Left kidney (tissue), 1 donor: ENCODE measurements at regions not wholly inside any gene's neighbourhood (a gene's known extent, or its start where the extent isn't known, plus 50 kb on each side); places are given as distances from the start of the nearest gene placed in this dataset.

Experiments
- DNase-seq: peaks from one replicate; pipeline ENCODE4 v3.0.0-alpha.2; 2013

- peak; percentile 70 for DNase-seq
Measured at GRCh38 chr1:222104694-222105392, 363.0 kb upstream of the DUSP10 start.

DNA sequence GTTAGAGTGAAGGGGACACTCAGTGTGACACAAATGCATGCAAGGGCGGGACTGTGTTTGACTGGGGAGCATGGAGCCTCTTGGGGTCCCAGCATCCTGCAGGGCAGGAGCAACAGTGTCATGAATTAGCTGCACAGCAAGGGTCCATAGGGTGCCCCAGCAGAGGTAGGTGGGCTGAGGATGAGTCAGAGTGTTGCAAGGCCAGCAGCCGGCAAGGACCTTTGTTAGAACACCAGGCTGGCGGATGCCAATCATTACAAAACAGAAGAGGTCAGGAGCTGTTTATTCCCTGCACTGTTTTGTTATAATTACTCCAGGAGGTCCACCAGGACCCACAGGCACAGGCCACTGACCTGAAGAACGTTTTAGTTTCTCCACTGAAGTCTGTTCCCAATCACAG lies 362.2 kb upstream of the DUSP10 start:
- no peak for DNase-seq

DNA sequence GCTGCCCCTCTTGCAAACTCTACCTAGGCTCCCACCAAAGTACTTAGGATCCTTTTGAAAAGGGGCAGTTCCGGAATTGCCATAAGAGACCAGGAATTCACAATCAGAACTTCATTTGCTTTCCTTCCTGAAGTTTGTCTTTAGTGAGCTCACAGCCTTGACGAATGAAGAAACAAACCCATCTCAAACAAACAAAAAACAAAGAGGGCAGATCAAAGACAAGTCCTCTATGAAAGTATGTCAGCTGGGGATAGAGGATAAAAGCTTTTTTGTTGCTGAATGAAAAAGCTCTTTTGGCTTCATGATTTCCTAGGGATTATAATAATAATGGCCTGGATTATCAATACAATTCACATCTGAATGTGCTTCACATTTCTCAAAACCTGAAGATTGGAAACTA lies 357.9 kb upstream of the DUSP10 start:
- DNase-seq = no peak

GRCh38 chr1:222098404-222098803 lies 356.5 kb upstream of the DUSP10 start:
- DNase-seq = no peak

GRCh38 chr1:222097588-222097987 lies 355.7 kb upstream of the DUSP10 start:
- DNase-seq = no peak

DNA sequence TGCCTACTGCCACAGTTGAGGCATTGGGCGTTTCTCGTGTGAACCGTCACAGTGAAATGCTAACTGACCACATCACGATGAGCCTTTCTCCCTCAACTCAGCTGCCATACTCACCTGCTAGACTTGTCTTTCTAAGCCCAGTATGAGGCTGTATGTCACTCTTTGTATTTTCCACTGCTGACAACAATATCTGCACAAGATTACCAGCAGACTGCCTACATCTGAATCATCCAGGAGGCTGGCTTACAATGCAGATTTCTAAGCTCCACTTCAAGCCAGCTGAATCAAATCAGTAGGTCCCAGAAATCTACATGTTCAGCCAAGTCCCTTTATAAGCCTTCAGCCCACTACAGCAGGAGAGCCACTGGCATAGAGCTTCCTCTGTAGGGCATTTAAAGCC lies 355.0 kb upstream of the DUSP10 start:
- DNase-seq = no peak

DNA sequence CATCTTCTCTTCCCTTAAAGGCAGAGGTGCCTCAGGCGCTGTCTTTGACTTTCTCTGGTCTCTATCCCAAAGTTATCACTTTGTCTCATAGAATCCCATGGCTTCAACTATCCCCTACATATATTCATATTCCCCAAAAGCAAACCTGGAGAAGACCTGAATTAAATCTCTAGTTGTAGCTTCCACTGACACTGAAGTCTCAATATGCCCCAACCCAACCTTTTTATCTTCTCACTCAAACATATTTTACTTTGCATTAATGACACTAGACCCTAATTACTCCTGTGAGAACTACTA lies 354.5 kb upstream of the DUSP10 start:
- DNase-seq = no peak

GRCh38 chr1:222095606-222096475 lies 354.0 kb upstream of the DUSP10 start:
- no peak for DNase-seq

DNA sequence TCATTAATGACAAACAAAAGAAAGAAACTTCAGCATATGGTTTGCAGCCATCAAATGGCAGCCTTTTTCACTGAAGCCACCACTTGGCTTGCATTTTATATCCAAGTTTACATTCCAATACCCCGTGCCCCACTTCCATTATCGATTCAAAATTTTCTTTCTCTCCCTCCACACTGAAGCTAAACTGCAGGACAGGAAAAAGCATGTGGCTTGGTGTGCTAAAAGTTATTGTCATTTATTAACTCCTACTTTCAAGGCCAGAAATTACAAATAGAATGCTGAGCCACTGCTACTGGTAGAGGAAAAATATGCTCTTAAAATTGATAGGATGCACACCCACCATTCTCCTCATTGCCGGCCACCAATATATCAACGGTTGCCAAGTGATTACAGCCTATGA lies 351.6 kb upstream of the DUSP10 start:
- DNase-seq = no peak

DNA sequence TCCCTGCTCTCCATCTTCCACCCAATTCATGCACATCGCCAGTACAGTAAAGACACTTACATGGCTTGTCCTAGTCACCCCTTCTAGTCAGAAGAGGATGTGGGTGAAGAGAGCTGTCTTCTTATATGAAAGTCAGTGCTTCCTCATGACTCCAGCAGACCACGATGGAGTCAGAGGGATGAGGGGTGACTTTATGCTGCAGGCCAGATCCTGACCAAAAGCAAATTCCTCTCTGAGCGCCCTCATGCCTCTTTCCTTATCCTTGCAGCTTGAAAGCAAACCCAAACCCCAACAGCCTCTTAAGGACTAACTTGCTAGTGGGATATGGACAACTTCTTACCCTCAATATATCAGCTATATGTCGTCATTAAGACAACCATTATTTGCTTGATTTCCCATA lies 348.2 kb upstream of the DUSP10 start:
- no peak for DNase-seq

DNA sequence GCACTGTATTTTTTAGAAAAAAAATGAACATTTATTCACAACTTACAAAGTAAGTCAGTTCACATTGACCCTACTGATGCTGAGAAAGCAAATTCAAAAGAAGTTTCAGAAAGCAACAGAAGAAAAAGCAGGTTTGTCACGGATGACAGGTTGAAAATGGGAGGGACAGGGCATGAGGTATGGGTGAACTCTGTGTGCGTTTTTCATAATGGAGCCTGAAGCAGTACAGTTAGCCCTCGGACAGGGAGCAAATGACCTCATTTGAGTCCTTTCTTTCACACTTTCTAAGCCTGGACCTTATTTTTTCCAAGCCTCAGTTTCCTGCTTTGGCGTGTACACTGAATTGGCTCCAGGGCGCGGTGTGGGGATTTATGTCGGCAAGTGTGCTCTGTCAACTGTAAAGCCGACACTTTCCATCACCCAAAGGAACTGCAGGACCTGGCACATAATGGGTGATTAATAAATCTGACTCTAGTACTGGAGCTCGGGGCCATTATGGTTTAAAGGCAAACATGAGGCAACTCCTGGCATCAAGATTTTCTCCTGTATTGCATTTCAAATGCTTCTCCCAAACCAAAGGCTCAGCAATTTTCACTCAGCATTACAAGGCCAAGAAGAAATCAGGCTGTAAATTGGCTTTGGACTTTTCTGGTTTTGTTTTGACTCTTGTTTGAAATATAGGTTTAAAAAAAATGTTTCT lies 345.5 kb upstream of the DUSP10 start:
- DNase-seq = no peak

DNA sequence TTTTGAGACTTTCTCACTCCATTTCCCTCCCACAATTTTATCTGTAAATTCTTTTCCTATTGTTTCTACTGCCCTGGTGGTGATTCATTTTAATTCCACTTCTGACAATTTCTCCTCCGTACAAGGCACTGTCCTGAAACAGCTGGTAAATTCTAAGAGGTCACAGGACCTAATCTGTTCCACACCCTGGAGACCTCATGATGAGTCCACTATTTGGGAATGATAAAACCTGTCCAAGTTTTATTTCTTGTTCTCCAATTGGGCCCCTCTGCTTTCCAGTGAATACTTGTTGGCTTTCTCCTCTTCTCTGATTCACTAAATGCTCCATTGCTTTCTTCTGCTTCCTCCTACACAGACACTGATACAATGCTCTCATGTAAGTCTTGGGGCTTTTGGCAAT lies 343.1 kb upstream of the DUSP10 start:
- DNase-seq = no peak

DNA sequence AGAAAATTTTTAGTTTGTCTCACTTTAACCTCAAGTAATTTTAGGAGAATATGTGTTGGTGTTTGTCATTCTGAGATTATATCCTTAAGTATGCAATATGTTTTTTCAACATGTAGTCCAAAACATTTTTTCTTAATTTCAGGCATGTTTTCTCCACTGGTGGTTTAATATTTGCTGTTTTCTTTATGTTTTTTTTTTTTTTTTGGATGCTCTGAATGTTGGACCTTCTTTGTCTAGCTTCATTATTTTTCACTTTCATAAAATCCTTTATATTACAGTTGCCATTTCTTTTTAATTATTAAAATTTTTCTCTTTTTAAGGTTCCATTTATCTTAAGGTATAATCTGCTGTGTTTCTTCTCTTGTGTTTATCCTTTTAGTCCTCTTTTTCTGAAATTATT lies 342.2 kb upstream of the DUSP10 start:
- no peak for DNase-seq

DNA sequence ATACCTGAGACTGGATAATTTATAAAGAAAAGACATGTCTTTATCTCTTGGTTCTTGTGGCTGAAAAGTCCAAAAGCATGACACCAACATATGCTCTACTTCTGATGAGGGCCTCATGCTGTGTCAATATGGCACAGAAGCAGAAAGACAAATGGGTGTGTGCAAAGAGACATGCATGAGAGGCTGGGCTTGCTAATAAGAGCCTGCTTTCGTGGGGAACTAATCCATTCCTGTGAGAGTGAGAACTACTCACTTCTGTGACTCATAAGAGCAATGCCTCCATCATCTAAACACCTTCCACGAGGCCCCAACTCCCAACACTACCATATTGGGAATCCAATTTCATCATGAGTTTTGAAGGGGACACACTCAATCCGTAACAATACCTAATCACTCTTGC lies 340.0 kb upstream of the DUSP10 start:
- DNase-seq = no peak

DNA sequence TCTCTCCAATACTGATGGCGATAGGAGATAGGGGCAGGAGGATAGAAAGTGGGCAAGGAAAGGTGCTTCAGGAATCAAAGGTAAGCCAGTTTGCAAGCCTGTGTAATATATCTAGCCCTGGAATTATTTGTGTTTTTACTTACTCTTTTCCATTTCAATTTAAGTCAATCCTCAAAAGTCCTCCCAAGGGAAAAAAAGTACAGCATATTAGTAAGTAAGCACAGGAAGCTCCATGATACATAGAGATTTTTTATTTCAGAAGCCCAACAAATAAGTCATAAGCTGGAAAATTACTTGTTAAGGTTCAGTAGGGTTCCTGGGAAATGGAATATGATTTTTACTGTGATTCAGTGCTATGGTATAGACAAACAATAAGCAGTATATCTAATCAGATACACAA lies 337.7 kb upstream of the DUSP10 start:
- DNase-seq = no peak

DNA sequence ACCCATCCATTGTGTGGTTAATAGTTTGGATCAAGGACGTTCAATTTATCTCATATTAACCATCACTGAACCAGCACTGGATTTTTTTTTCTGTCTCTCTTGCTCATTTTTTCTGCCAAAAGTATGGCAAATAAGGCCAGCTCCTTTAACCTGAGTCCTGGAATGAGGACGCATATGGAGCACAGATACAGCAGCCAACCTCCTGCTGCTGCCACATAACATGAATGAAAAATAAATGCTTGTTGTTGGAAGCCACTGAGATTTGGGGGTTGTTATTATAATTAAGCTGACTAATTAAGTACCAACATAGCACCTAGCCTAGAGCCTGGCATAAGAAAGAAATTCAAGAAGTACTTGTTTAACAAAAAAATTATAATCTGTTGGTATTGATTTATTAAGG lies 335.3 kb upstream of the DUSP10 start:
- no peak for DNase-seq

DNA sequence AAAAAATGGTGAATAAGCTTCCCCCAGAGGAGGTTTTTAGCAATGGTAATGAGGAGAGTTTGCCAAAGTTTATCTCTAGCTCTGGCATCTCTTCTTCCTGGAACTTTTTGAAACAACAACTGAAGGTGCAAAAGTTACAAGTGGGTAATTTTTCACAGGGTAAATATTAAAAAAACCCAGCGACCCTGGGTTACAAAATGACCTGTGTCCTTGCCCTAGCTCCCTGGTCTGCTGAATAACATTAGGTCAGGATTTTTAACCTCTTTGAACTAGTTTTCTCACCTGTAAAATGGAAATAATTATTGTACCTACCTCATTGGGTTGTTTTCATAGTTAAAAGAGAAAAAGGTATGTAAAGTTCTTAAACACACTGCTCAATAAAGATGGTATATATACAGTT lies 332.4 kb upstream of the DUSP10 start:
- no peak for DNase-seq

GRCh38 chr1:222073307-222073995 lies 331.6 kb upstream of the DUSP10 start:
- no peak for DNase-seq

DNA sequence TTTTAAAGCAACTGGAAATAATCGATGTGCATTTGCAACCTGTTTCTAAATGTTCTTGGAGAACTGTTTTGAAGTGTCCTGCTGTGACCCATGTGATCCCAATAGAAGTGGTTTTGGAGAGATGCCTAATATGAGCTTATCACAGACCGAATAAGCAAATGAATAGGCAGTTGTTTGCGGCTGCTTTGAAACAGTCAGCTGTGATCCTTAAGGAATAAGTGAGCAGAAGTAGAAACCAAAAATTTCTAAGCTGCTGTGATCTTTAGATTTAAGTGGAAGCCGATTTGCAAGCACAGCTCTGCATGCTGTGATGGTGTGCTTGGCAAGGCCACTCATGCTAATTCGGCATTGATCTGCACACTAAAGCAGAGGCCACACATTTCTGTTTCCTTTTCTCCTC lies 329.5 kb upstream of the DUSP10 start:
- DNase-seq = no peak

DNA sequence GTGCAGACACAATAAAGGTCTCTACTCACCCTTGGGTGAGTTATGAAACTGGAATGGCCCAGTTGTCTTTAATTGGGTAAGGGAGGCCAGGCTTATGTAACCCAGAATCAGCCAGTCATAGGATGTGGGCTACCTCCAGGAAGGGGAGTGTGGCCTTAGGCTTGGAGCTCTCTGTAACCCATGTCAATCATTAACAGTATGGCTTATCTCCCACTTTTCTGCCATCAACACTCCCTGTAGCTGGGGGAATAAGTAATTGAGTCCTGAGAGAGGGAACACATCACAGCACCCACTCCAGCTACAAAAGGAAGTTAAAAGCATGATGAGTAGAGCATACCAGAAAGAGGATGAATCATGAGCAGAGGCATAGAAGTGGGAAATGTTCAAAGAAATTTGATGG lies 327.0 kb upstream of the DUSP10 start:
- no peak for DNase-seq

- DNase-seq = no peak
Measured at GRCh38 chr1:222068101-222068500, 326.2 kb upstream of the DUSP10 start.

DNA sequence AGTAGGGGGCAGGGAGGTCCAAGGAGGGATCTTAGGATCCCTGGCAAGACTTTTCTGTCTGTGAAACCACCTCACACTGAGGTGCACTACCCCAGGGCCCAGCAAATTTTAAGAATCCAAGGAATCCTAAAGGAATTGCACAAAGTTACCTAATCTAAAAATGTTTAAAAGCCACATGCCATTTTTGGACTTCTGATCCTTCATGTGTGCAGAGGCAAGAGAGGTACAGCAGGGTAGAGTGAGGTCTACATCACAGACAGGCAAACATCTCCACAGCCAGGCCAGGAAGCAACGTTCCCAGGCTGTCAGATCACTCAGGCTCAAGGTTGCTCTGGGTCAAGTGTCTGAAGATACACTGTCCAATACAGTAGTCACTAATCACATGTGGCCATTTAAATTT lies 324.6 kb upstream of the DUSP10 start:
- no peak for DNase-seq

- DNase-seq = no peak
Measured at GRCh38 chr1:222065234-222065633, 323.3 kb upstream of the DUSP10 start.
